ENCODE measurements at regions not wholly inside any gene's neighbourhood (a gene's known extent, or its start where the extent isn't known, plus 50 kb on each side); places are given as distances from the start of the nearest gene placed in this dataset.
A peak's percentile ranks its signal among the peaks of the same experiment; 100 is the strongest.

GRCh38 chr2:222993920-222994650 is 57.9 kb upstream of the KCNE4 start:
- peak; percentile 72 for DNase-seq (ENCODE audit: low spot score)

DNA sequence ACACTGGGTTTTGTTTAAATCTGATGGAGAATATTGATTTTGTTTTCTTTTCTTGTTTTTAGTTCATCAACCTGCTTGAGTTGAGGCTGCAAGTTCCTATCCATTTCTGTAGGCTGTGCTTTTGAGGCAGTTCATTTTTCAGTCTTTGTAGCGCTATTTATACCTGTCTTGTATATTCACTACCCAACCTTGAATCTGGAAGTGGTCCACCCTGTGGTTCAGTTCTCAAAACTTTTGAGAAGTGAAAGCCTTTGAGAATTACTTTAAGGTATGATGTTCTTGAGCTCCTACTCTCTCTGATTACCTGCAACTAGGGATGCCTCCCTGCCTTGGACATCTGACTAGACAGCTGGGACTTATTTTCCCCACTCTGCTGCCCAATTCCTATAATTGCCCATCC is 53.5 kb upstream of the KCNE4 start:
- no peak for DNase-seq (ENCODE audit: low spot score)

DNA sequence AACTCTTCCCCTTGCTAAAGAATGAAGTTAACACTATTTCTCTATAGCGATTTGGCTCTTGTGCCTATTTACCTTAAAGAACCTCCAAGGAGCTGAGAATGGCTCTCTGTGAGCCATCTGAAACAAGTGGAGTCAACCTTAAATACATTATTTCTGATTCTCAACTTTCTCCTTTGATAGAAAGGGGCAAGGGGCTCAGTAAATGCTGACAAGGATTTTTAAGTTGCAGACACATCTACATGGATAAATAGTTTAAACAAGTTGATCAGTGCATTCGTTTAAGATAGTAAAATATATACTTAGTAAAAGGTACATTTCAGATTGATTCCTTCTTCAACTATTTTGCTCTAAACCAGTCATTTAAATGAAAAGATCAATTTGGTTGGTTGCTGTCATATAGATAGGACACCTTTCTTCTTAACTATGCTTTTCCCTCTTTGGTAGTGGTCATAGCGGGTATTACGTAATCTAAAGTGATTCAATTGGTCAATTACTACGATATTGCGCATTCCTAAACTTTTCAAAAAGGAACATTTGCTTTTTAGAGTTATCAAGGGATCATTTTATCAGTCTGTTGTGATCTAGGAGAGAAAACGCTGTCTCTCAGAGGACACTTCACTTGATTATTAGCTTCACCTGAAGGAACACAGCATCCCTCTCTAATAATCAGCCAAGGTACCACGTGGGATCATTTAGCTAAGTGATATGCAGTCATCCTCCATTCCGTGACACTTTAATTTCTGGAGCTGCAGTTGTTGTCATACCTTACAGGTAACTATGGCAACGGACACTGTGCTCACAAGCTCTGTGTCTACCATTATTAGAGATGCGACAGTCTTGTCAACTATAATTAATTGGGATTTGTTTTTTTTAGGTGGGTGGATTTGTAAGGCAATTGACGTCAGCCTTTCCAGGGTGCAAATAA is 50.9 kb upstream of the KCNE4 start:
- no peak for DNase-seq (ENCODE audit: low spot score)

DNA sequence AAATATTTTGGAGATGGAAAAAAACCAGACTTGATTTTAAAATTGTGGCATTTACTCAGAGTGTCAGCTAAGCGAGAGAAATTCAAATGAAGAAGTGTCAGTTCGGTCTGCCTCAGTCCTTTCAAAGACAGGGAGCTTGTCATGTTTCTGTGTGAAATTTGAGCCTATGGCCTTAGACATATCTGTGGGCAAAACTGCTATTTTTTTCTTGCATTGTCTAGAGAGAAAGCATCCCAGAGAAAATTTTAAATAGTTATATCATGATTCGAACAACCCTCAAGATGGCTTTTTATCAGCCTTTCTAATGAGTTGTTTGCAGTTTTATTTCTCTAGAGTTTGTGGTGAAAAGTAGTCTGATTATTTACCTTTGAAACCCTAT is 50.2 kb upstream of the KCNE4 start:
- DNase-seq (ENCODE audit: low spot score), result no peak
